BJ (cell line): ENCODE measurements at regions not wholly inside any gene's neighbourhood (a gene's known extent, or its start where the extent isn't known, plus 50 kb on each side); places are given as distances from the start of the nearest gene placed in this dataset.

Experiments
- CTCF ChIA-PET: fragments of 350-600 bp; formaldehyde crosslinking; extraction: SDS; loops from one replicate; lab custom pipeline; 2021; ENCODE audit warnings: antibody characterized with exemption, inconsistent platforms; lab: Yijun Ruan, JAX
- POLR2A ChIA-PET: fragments of 300-600 bp; sonication (Branson Sonifier 250); formaldehyde crosslinking; extraction: SDS; loops from one replicate; lab custom pipeline; 2021; ENCODE audit warnings: antibody characterized with exemption; lab: Charles Lee
- DNase-seq: peaks from one replicate; pipeline ENCODE4 v3.0.0-alpha.2; 2011; ENCODE audit warnings: low read depth
- H3K27me3 ChIP-seq: 2 replicates; pipeline ENCODE4 v1.6.0; 2011; ENCODE audit warnings: low read length; ENCODE audit not compliant: control insufficient read depth, insufficient read depth
- H3K36me3 ChIP-seq: 2 replicates; pipeline ENCODE4 v1.5.1; 2011; ENCODE audit warnings: low read length; ENCODE audit not compliant: control insufficient read depth, insufficient read depth
- H3K4me3 ChIP-seq: 2 replicates; pipeline ENCODE4 v1.5.1; 2011; ENCODE audit warnings: low read depth, mild to moderate bottlenecking, control low read depth, low read length
- CTCF ChIP-seq: IDR thresholded peaks from 2 replicates; pipeline ENCODE4 v1.5.1; 2011; ENCODE audit warnings: low read depth, mild to moderate bottlenecking, control low read depth, inconsistent platforms, low read length, moderate library complexity; ENCODE audit not compliant: insufficient read depth

- ChIA-PET CTCF (no interaction called here), POLR2A (no interaction called here)
- no peaks in the 10 kb centered on the region for H3K27me3 ChIP-seq
- DNase-seq: no peak
- H3K4me3 ChIP-seq: no peak overlapping the region
- H3K36me3 ChIP-seq: no peaks in the 10 kb centered on the region
- TF ChIP-seq CTCF: no peak
Measured at GRCh38 chr10:20956843-20957242, 59.7 kb upstream of the NEBL start.

- Histone ChIP-seq H3K27me3 (no peaks in the 10 kb centered on the region), H3K36me3 (no peaks in the 10 kb centered on the region), H3K4me3 (no peak overlapping the region)
- ChIA-PET CTCF (no interaction called here), POLR2A (no interaction called here)
- no peak for TF ChIP-seq CTCF
- DNase-seq: no peak
Measured at GRCh38 chr10:20955355-20955893, 58.3 kb upstream of the NEBL start.

GRCh38 chr10:20954519-20954918 is 57.4 kb upstream of the NEBL start:
- DNase-seq: no peak
- ChIA-PET CTCF (no interaction called here), POLR2A (no interaction called here)
- Histone ChIP-seq H3K27me3 (no peaks in the 10 kb centered on the region), H3K4me3 (no peak overlapping the region), H3K36me3 (no peaks in the 10 kb centered on the region)
- TF ChIP-seq CTCF: no peak

GRCh38 chr10:20953120-20953519 is 56.0 kb upstream of the NEBL start:
- ChIA-PET CTCF (no interaction called here), POLR2A (no interaction called here)
- no peaks in the 10 kb centered on the region for H3K27me3 ChIP-seq
- H3K36me3 ChIP-seq: no peaks in the 10 kb centered on the region
- H3K4me3 ChIP-seq: no peak overlapping the region
- DNase-seq: no peak
- TF ChIP-seq CTCF: no peak

- Histone ChIP-seq H3K27me3 (no peaks in the 10 kb centered on the region), H3K36me3 (no peaks in the 10 kb centered on the region), H3K4me3 (no peak overlapping the region)
- POLR2A ChIA-PET: no interaction called here
- CTCF ChIA-PET: no interaction called here
- TF ChIP-seq CTCF: no peak
- no peak for DNase-seq
Measured at GRCh38 chr10:20949967-20950366, 52.9 kb upstream of the NEBL start.
